Stimulated activated CD8-positive, alpha-beta memory T cell treated with anti-CD3 and anti-CD28 coated beads, Interleukin-4, amount 100 ng/mL, for 24 hours (primary cell): ENCODE measurements at regions not wholly inside any gene's neighbourhood (a gene's known extent, or its start where the extent isn't known, plus 50 kb on each side); places are given as distances from the start of the nearest gene placed in this dataset.

ENCODE experiments used
- DNase-seq: peaks from one replicate; pipeline ENCODE4 v3.0.0-alpha.2; 2020; ENCODE audit warnings: low read depth

- DNase-seq: no peak
Observed at GRCh38 chr3:8254489-8254888, 247.1 kb upstream of the LMCD1 start.

- no peak for DNase-seq
Observed at GRCh38 chr3:8255725-8256124, 245.9 kb upstream of the LMCD1 start.

- DNase-seq: no peak
Observed at GRCh38 chr3:8256441-8257071, 245.1 kb upstream of the LMCD1 start.

GRCh38 chr3:8261018-8261417 lies 240.6 kb upstream of the LMCD1 start:
- no peak for DNase-seq

- no peak for DNase-seq
Observed at GRCh38 chr3:8266730-8267131, 234.9 kb upstream of the LMCD1 start.

- no peak for DNase-seq
Observed at GRCh38 chr3:8273479-8273878, 228.1 kb upstream of the LMCD1 start.

- no peak for DNase-seq
Observed at GRCh38 chr3:8276056-8276455, 225.6 kb upstream of the LMCD1 start.

GRCh38 chr3:8276506-8276905 lies 225.1 kb upstream of the LMCD1 start:
- no peak for DNase-seq

- DNase-seq: no peak
Observed at GRCh38 chr3:8278448-8278847, 223.2 kb upstream of the LMCD1 start.

GRCh38 chr3:8279476-8279875 lies 222.1 kb upstream of the LMCD1 start:
- DNase-seq: no peak

GRCh38 chr3:8279886-8280550 lies 221.6 kb upstream of the LMCD1 start:
- no peak for DNase-seq

GRCh38 chr3:8282541-8283165 lies 219.0 kb upstream of the LMCD1 start:
- no peak for DNase-seq

- DNase-seq: no peak
Observed at GRCh38 chr3:8283193-8283592, 218.4 kb upstream of the LMCD1 start.

- DNase-seq: no peak
Observed at GRCh38 chr3:8286086-8286485, 215.5 kb upstream of the LMCD1 start.

- no peak for DNase-seq
Observed at GRCh38 chr3:8286749-8287148, 214.9 kb upstream of the LMCD1 start.

GRCh38 chr3:8290611-8291010 lies 211.0 kb upstream of the LMCD1 start:
- DNase-seq: no peak

- no peak for DNase-seq
Observed at GRCh38 chr3:8296461-8296860, 205.2 kb upstream of the LMCD1 start.

GRCh38 chr3:8298021-8298954 lies 203.3 kb upstream of the LMCD1 start:
- no peak for DNase-seq

GRCh38 chr3:8301977-8302735 lies 199.5 kb upstream of the LMCD1 start:
- DNase-seq: no peak

GRCh38 chr3:8303466-8303865 lies 198.2 kb upstream of the LMCD1 start:
- no peak for DNase-seq

- DNase-seq: no peak
Observed at GRCh38 chr3:8305371-8305770, 196.3 kb upstream of the LMCD1 start.
